Esophagus squamous epithelium (tissue), 5 donors: ENCODE measurements at regions not wholly inside any gene's neighbourhood (a gene's known extent, or its start where the extent isn't known, plus 50 kb on each side); places are given as distances from the start of the nearest gene placed in this dataset.

Experiments
- DNase-seq: peaks from one replicate; lab custom pipeline; 2025; lab: John Stamatoyannopoulos, UW
- H3K27ac ChIP-seq, 4 donors: fragments of 200-600 bp; sonication (generic); one replicate each; pipeline ENCODE4 v1.5.1; 2016 to 2019; ENCODE audit warnings: mild to moderate bottlenecking in 1 of 4
- H3K27me3 ChIP-seq, 4 donors: fragments of 200-600 bp; sonication (generic); 1 replicate in 3 of 4; 2 replicates in 1 of 4; pipeline versions ENCODE4 v1.5.1 to v1.6.0; 2017 to 2021; ENCODE audit warnings: antibody characterized with exemption in 1 of 4
- H3K36me3 ChIP-seq, 3 donors: fragments of 200-600 bp; sonication (generic); one replicate each; pipeline ENCODE4 v1.5.1; 2016 to 2019
- H3K4me1 ChIP-seq, 3 donors: fragments of 200-600 bp; sonication (generic); one replicate each; pipeline ENCODE4 v1.5.1; 2017 to 2019
- H3K4me3 ChIP-seq, 4 donors: fragments of 200-600 bp; sonication (generic); 1 replicate in 3 of 4; 2 replicates in 1 of 4; pipeline ENCODE4 v1.5.1; 2016 to 2019; ENCODE audit warnings: mild to moderate bottlenecking in 2 of 4, moderate library complexity in 1 of 4
- H3K9me3 ChIP-seq, 3 donors: fragments of 200-600 bp; sonication (generic); one replicate each; pipeline ENCODE4 v1.5.1; 2016 to 2019
- CTCF ChIP-seq, 6 experiments: fragments of 450-650 bp in 4 of 6; fragments of 200-600 bp in 2 of 6; sonication (generic) in 2 of 6; IDR thresholded peaks; one replicate each; pipeline ENCODE4 v1.5.1; 2016 to 2019; ENCODE audit warnings: antibody characterized with exemption in 6 of 6, mild to moderate bottlenecking in 4 of 6, moderate library complexity in 4 of 6
- POLR2A ChIP-seq, 4 donors: fragments of 450-650 bp; IDR thresholded peaks; one replicate each; pipeline ENCODE4 v1.6.1; 2017; ENCODE audit warnings: antibody characterized with exemption in 4 of 4, mild to moderate bottlenecking in 4 of 4, moderate library complexity in 3 of 4
- WGBS, 2 donors: methylation state at CpG; one replicate each; pipeline ENCODE4 v1.1.5; 2018; 5-methylcytosine and 5-hydroxymethylcytosine counted together
- intact Hi-C: fragments of 100-400 bp; cut with DNase I; formaldehyde crosslinking; loops from one replicate; pipeline ENCODE4 v1.15.0; 2022
- donor health status: DM: yes; HTN: yes; CAD: no.

GRCh38 chr3:72418856-72419255 is 429.4 kb downstream of the SHQ1 start:
- no peaks in the 10 kb centered on the region for H3K9me3 ChIP-seq
- no peak for DNase-seq
- peaks cover 0 to 13% (median 0%) of the 10 kb centered on the region in 3 donors for H3K4me1 ChIP-seq
- intact Hi-C loops, result no loop called here
- H3K27ac ChIP-seq, result no peak overlapping the region
- no peak overlapping the region for H3K4me3 ChIP-seq
- no peak for TF ChIP-seq CTCF (IDR thresholded peaks at IDR 0.05)
- TF ChIP-seq POLR2A (IDR thresholded peaks at IDR 0.05), result no peak
- no peaks in the 10 kb centered on the region for H3K27me3 ChIP-seq
- no peaks in the 10 kb centered on the region for H3K36me3 ChIP-seq
- WGBS, 2 donors, result 75 to 91% methylated on average over 8 of the region's 8 CpGs

- intact Hi-C loops, result no loop called here
- TF ChIP-seq CTCF (IDR thresholded peaks at IDR 0.05), result no peak
- TF ChIP-seq POLR2A (IDR thresholded peaks at IDR 0.05), result no peak
- H3K4me3 ChIP-seq, result no peak overlapping the region
- H3K36me3 ChIP-seq, result no peaks in the 10 kb centered on the region
- no peak for DNase-seq
- H3K27me3 ChIP-seq, result no peaks in the 10 kb centered on the region
- no peak overlapping the region for H3K27ac ChIP-seq
- peaks cover 0 to 19% (median 0%) of the 10 kb centered on the region in 3 donors for H3K4me1 ChIP-seq
- no peaks in the 10 kb centered on the region for H3K9me3 ChIP-seq
Measured at GRCh38 chr3:72418244-72418643, 430.0 kb downstream of the SHQ1 start.

- 56 to 59% methylated on average over 3 of the region's 3 CpGs for WGBS, 2 donors
- Histone ChIP-seq H3K9me3 (no peaks in the 10 kb centered on the region), H3K36me3 (no peaks in the 10 kb centered on the region), H3K4me1 (peaks cover 9 to 54% (median 16%) of the 10 kb centered on the region in 3 donors), H3K27me3 (no peaks in the 10 kb centered on the region), H3K4me3 (no peak overlapping the region), H3K27ac (no peak overlapping the region)
- no peak for DNase-seq
- intact Hi-C loops, result no loop called here
- no peak for TF ChIP-seq POLR2A (IDR thresholded peaks at IDR 0.05)
- TF ChIP-seq CTCF (IDR thresholded peaks at IDR 0.05), result no peak
Measured at GRCh38 chr3:72414481-72415016, 433.7 kb downstream of the SHQ1 start.

- no peaks in the 10 kb centered on the region for H3K27me3 ChIP-seq
- intact Hi-C loops, result no loop called here
- no peak for DNase-seq
- peaks cover 9 to 62% (median 16%) of the 10 kb centered on the region in 3 donors for H3K4me1 ChIP-seq
- H3K27ac ChIP-seq, result no peak overlapping the region
- H3K9me3 ChIP-seq, result no peaks in the 10 kb centered on the region
- H3K36me3 ChIP-seq, result no peaks in the 10 kb centered on the region
- H3K4me3 ChIP-seq, result no peak overlapping the region
- TF ChIP-seq CTCF (IDR thresholded peaks at IDR 0.05), result no peak
- no peak for TF ChIP-seq POLR2A (IDR thresholded peaks at IDR 0.05)
- 53 to 61% methylated on average over 4 of the region's 4 CpGs for WGBS, 2 donors
Measured at GRCh38 chr3:72413228-72413627, 435.0 kb downstream of the SHQ1 start.

- intact Hi-C loops, result no loop called here
- Histone ChIP-seq H3K27ac (no peak overlapping the region), H3K4me1 (peaks cover 9 to 66% (median 16%) of the 10 kb centered on the region in 3 donors), H3K27me3 (no peaks in the 10 kb centered on the region), H3K9me3 (no peaks in the 10 kb centered on the region), H3K36me3 (no peaks in the 10 kb centered on the region), H3K4me3 (no peak overlapping the region)
- DNase-seq, result no peak
- 91 to 100% methylated on average over 4 to 5 of the region's 5 CpGs for WGBS, 2 donors
- no peak for TF ChIP-seq CTCF (IDR thresholded peaks at IDR 0.05)
- no peak for TF ChIP-seq POLR2A (IDR thresholded peaks at IDR 0.05)
Measured at GRCh38 chr3:72412340-72412956, 435.8 kb downstream of the SHQ1 start.
